H9 (cell line): ENCODE measurements at regions not wholly inside any gene's neighbourhood (a gene's known extent, or its start where the extent isn't known, plus 50 kb on each side); places are given as distances from the start of the nearest gene placed in this dataset.

Source experiments
- DNase-seq: peaks from one replicate; pipeline ENCODE4 v3.0.0-alpha.2; 2017
- H2AFZ ChIP-seq: one replicate; pipeline ENCODE4 v1.6.1; 2013; ENCODE audit warnings: mild to moderate bottlenecking, low read length, control low read depth, moderate library complexity
- H2AK5ac ChIP-seq: 2 replicates; pipeline ENCODE4 v1.6.1; 2013; ENCODE audit warnings: low read length, control low read depth, mixed read lengths; ENCODE audit not compliant: insufficient read length
- H2BK120ac ChIP-seq: one replicate; pipeline ENCODE4 v1.6.1; 2013; ENCODE audit warnings: low read depth, mild to moderate bottlenecking, low read length, control low read depth, inconsistent platforms; ENCODE audit not compliant: poor library complexity, severe bottlenecking
- H2BK12ac ChIP-seq: 2 replicates; pipeline ENCODE4 v1.6.1; 2013; ENCODE audit warnings: low read length, control low read depth, mixed read lengths, low read depth; ENCODE audit not compliant: insufficient read length
- H2BK15ac ChIP-seq: 2 replicates; pipeline ENCODE4 v1.6.1; 2013; ENCODE audit warnings: low read depth, low read length, control low read depth
- H2BK20ac ChIP-seq: one replicate; pipeline ENCODE4 v1.6.1; 2013; ENCODE audit warnings: low read depth, mild to moderate bottlenecking, low read length, control low read depth, inconsistent platforms; ENCODE audit not compliant: poor library complexity, severe bottlenecking
- H2BK5ac ChIP-seq: 2 replicates; pipeline ENCODE4 v1.6.1; 2013; ENCODE audit warnings: low read length, control low read depth, mixed read lengths; ENCODE audit not compliant: insufficient read length
- H3K14ac ChIP-seq: 2 replicates; pipeline ENCODE4 v1.6.1; 2013; ENCODE audit warnings: low read length, control low read depth; ENCODE audit not compliant: insufficient read depth
- H3K18ac ChIP-seq: 2 replicates; pipeline ENCODE4 v1.6.1; 2013; ENCODE audit warnings: low read depth, mild to moderate bottlenecking, mixed read lengths, low read length, control low read depth; ENCODE audit not compliant: insufficient read length
- H3K23ac ChIP-seq: 2 replicates; pipeline ENCODE4 v1.6.1; 2013; ENCODE audit warnings: low read length, control low read depth, mixed read lengths, low read depth; ENCODE audit not compliant: insufficient read length
- H3K23me2 ChIP-seq: 2 replicates; pipeline ENCODE4 v1.6.1; 2013; ENCODE audit warnings: low read depth, mild to moderate bottlenecking, mixed read lengths, low read length, control low read depth; ENCODE audit not compliant: insufficient read length, poor library complexity, severe bottlenecking
- H3K27ac ChIP-seq: 2 replicates; pipeline ENCODE4 v1.5.1; 2013; ENCODE audit warnings: low read length, control low read depth, mixed read lengths, low read depth; ENCODE audit not compliant: insufficient read length
- H3K27me3 ChIP-seq: 2 replicates; pipeline ENCODE4 v1.6.1; 2013; ENCODE audit warnings: low read length, control low read depth, inconsistent platforms; ENCODE audit not compliant: insufficient read depth
- H3K4ac ChIP-seq: 2 replicates; pipeline ENCODE4 v1.6.1; 2013; ENCODE audit warnings: low read depth, mild to moderate bottlenecking, control low read depth, inconsistent platforms, low read length, moderate library complexity
- H3K4me1 ChIP-seq: 2 replicates; pipeline ENCODE4 v1.6.1; 2013; ENCODE audit warnings: low read length, control low read depth, inconsistent platforms; ENCODE audit not compliant: insufficient read depth
- H3K4me2 ChIP-seq: 2 replicates; pipeline ENCODE4 v1.6.1; 2013; ENCODE audit warnings: low read length, control low read depth, mixed read lengths; ENCODE audit not compliant: insufficient read length, insufficient read depth
- H3K56ac ChIP-seq: 2 replicates; pipeline ENCODE4 v1.6.1; 2013; ENCODE audit warnings: low read depth, mild to moderate bottlenecking, mixed read lengths, low read length, control low read depth; ENCODE audit not compliant: insufficient read length
- H3K79me1 ChIP-seq: 2 replicates; pipeline ENCODE4 v1.6.1; 2013; ENCODE audit warnings: low read depth, mild to moderate bottlenecking, moderate library complexity, low read length, control low read depth, inconsistent platforms; ENCODE audit not compliant: insufficient read depth, poor library complexity, severe bottlenecking
- H3K79me2 ChIP-seq: 2 replicates; pipeline ENCODE4 v1.6.1; 2013; ENCODE audit warnings: low read length, control low read depth, inconsistent platforms; ENCODE audit not compliant: insufficient read depth
- H3K9ac ChIP-seq: 2 replicates; pipeline ENCODE4 v1.6.1; 2013; ENCODE audit warnings: low read length, control low read depth, mixed read lengths; ENCODE audit not compliant: insufficient read length; ENCODE audit errors: extremely low read depth
- H3K9me3 ChIP-seq: one replicate; pipeline ENCODE4 v1.6.1; 2013; ENCODE audit warnings: low read depth, low read length, inconsistent platforms; ENCODE audit not compliant: control insufficient read depth
- H3T11ph ChIP-seq: one replicate; pipeline ENCODE4 v1.6.1; 2013; ENCODE audit warnings: mild to moderate bottlenecking, low read length, control low read depth, inconsistent platforms
- H4K20me1 ChIP-seq: one replicate; pipeline ENCODE4 v1.6.1; 2013; ENCODE audit not compliant: control insufficient read depth, insufficient read length, insufficient read depth
- H4K5ac ChIP-seq: 2 replicates; pipeline ENCODE4 v1.6.1; 2013; ENCODE audit warnings: low read depth, mild to moderate bottlenecking, mixed read lengths, low read length, control low read depth; ENCODE audit not compliant: insufficient read length
- H4K8ac ChIP-seq: replicated peaks from 2 replicates; pipeline ENCODE4 v1.6.1; 2013; ENCODE audit warnings: low read length, control low read depth, mixed read lengths, low read depth; ENCODE audit not compliant: insufficient read length
- H4K91ac ChIP-seq: 2 replicates; pipeline ENCODE4 v1.6.1; 2013; ENCODE audit warnings: low read depth, mild to moderate bottlenecking, moderate library complexity, mixed read lengths, low read length, control low read depth; ENCODE audit not compliant: insufficient read length
- H3K27ac Mint-ChIP-seq, 3 experiments: 2 replicates in 2 of 3; 3 replicates in 1 of 3; pipeline ENCODE4 v1.8.0; 2020 to 2021; ENCODE audit warnings: mixed read lengths in 3 of 3, mild to moderate bottlenecking in 1 of 3, moderate library complexity in 1 of 3
- H3K27me3 Mint-ChIP-seq: 2 replicates; pipeline ENCODE4 v1.8.0; 2021; ENCODE audit warnings: low read depth, mild to moderate bottlenecking, moderate library complexity, mixed read lengths
- H3K36me3 Mint-ChIP-seq, 3 experiments: 2 replicates in 2 of 3; 3 replicates in 1 of 3; pipeline ENCODE4 v1.8.0; 2020 to 2021; ENCODE audit warnings: low read depth in 3 of 3, mixed read lengths in 3 of 3; ENCODE audit not compliant: insufficient read depth in 1 of 3
- H3K4me1 Mint-ChIP-seq, 2 experiments: 2 replicates each; pipeline ENCODE4 v1.8.0; 2020; ENCODE audit warnings: mixed read lengths in 2 of 2
- H3K4me3 Mint-ChIP-seq, 2 experiments: 2 replicates in 1 of 2; 3 replicates in 1 of 2; pipeline ENCODE4 v1.8.0; 2020 to 2021; ENCODE audit warnings: mild to moderate bottlenecking in 2 of 2, mixed read lengths in 2 of 2, moderate library complexity in 1 of 2
- H3K9me3 Mint-ChIP-seq, 2 experiments: 2 replicates in 1 of 2; 3 replicates in 1 of 2; pipeline ENCODE4 v1.8.0; 2020; ENCODE audit warnings: mild to moderate bottlenecking in 2 of 2, mixed read lengths in 2 of 2, moderate library complexity in 1 of 2
- WGBS: extraction: QIAGEN DNeasy Blood & Tissue Kit; methylation state at CpG from one replicate; pipeline ENCODE4 v1.1.7; 2013; ENCODE audit warnings: missing lambda C conversion rate, low lambda C conversion rate, mixed read lengths; ENCODE audit not compliant: insufficient read length; ENCODE audit errors: extremely low coverage; 5-methylcytosine and 5-hydroxymethylcytosine counted together
- TF ChIP-seq, protein P1 (sequence below): fragments of 200-600 bp; sonication (generic); conservative IDR thresholded peaks from 3 replicates; pipeline ENCODE4 v1.8.0; 2021; ENCODE audit warnings: antibody characterized with exemption, mild to moderate bottlenecking

DNA sequence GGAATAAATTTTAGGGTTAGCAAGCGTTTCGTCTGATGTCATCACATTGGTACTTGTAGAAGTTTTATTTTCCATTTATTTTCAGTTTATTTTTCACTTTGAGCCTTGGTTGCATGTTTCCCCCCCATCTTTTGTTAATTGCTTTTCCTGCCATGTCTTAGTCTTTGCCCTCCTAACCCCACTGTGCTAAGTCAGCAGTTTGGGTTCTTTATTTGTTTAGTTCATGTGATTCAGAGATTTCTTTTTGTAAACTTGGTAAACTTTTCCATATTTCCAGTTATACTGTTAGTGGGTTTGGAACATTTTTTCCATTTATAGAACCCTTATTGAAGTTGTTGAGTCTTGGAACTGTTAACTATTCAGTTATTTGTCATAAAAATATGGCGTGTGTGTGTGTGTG lies 252.9 kb upstream of the ANKH start:
- no peaks in the 10 kb centered on the region for H4K20me1 ChIP-seq

More for the DNA sequence above, 252.9 kb upstream of the ANKH start:
- Histone ChIP-seq H3K79me1 (no peaks in the 10 kb centered on the region), H3K23ac (no peak overlapping the region), H2AFZ (no peak overlapping the region), H3K56ac (no peak overlapping the region), H2AK5ac (no peak overlapping the region), H3K79me2 (no peaks in the 10 kb centered on the region), H3K9ac (no peak overlapping the region), H4K8ac (no peak overlapping the region), H3T11ph (no peak overlapping the region), H2BK12ac (no peak overlapping the region), H3K9me3 (no peaks in the 10 kb centered on the region), H3K18ac (no peak overlapping the region), H2BK20ac (no peak overlapping the region), H2BK120ac (no peak overlapping the region), H3K14ac (no peak overlapping the region), H2BK5ac (no peak overlapping the region), H3K4me2 (no peak overlapping the region), H4K5ac (no peak overlapping the region), H3K4ac (no peak overlapping the region), H3K27ac (no peak overlapping the region), H2BK15ac (no peak overlapping the region), H3K27me3 (no peaks in the 10 kb centered on the region), H3K4me1 (no peaks in the 10 kb centered on the region), H4K91ac (no peak overlapping the region), H3K23me2 (no peaks in the 10 kb centered on the region)
- WGBS, result no CpG with 5 or more reads among the region's 3 CpGs
- Mint-ChIP-seq H3K4me3 (no peak overlapping the region), H3K27me3 (peaks cover 2% of the 10 kb centered on the region; the same call in 1 of the 2 replicates), H3K9me3 (peaks cover 10 to 17% of the 10 kb centered on the region in 2 experiments), H3K4me1 (no peaks in the 10 kb centered on the region), H3K36me3 (peaks cover 6 to 11% (median 9%) of the 10 kb centered on the region in 3 experiments), H3K27ac (no peak overlapping the region)
- no peak for DNase-seq
- TF ChIP-seq, protein P1, sequence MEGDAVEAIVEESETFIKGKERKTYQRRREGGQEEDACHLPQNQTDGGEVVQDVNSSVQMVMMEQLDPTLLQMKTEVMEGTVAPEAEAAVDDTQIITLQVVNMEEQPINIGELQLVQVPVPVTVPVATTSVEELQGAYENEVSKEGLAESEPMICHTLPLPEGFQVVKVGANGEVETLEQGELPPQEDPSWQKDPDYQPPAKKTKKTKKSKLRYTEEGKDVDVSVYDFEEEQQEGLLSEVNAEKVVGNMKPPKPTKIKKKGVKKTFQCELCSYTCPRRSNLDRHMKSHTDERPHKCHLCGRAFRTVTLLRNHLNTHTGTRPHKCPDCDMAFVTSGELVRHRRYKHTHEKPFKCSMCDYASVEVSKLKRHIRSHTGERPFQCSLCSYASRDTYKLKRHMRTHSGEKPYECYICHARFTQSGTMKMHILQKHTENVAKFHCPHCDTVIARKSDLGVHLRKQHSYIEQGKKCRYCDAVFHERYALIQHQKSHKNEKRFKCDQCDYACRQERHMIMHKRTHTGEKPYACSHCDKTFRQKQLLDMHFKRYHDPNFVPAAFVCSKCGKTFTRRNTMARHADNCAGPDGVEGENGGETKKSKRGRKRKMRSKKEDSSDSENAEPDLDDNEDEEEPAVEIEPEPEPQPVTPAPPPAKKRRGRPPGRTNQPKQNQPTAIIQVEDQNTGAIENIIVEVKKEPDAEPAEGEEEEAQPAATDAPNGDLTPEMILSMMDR, result no peak
